A673 (cell line): ENCODE measurements at regions not wholly inside any gene's neighbourhood (a gene's known extent, or its start where the extent isn't known, plus 50 kb on each side); places are given as distances from the start of the nearest gene placed in this dataset.

Source experiments
- BruUV-seq: library from RNA; stranded (reverse); fragments of 400-500 nt; replicated peaks from 2 replicates; lab custom pipeline; 2021; lab: Mats Ljungman, UMichigan
- CTCF ChIA-PET: fragments of 300-600 bp; sonication (Branson Sonifier 250); formaldehyde crosslinking; loops from one replicate; lab custom pipeline; 2022; ENCODE audit warnings: antibody characterized with exemption; lab: Charles Lee
- POLR2A ChIA-PET: fragments of 300-600 bp; sonication (Branson Sonifier 250); formaldehyde crosslinking; loops from one replicate; lab custom pipeline; 2022; ENCODE audit warnings: antibody characterized with exemption; ENCODE audit not compliant: low non-redundant PET; lab: Charles Lee
- DNase-seq: peaks from one replicate; pipeline ENCODE4 v3.0.0-alpha.2; 2015; ENCODE audit warnings: low spot score
- H3K27ac ChIP-seq: fragments of 200-600 bp; sonication (generic); 2 replicates; pipeline ENCODE4 v1.5.1; 2016; ENCODE audit warnings: mixed run types, low read depth, mild to moderate bottlenecking, mixed read lengths, antibody characterized with exemption, low read length; ENCODE audit not compliant: poor library complexity, severe bottlenecking
- H3K27me3 ChIP-seq: fragments of 200-600 bp; sonication (generic); replicated peaks from 2 replicates; pipeline ENCODE4 v1.6.1; 2017; ENCODE audit warnings: mixed run types, low read depth, mild to moderate bottlenecking, mixed read lengths, antibody characterized with exemption, low read length; ENCODE audit not compliant: insufficient read depth, poor library complexity
- H3K36me3 ChIP-seq: fragments of 200-600 bp; sonication (generic); 2 replicates; pipeline ENCODE4 v1.6.1; 2016; ENCODE audit warnings: mixed run types, mild to moderate bottlenecking, mixed read lengths, antibody characterized with exemption, low read length; ENCODE audit not compliant: insufficient read depth, poor library complexity, severe bottlenecking
- H3K4me1 ChIP-seq: fragments of 200-600 bp; sonication (generic); 2 replicates; pipeline ENCODE4 v1.6.1; 2017; ENCODE audit warnings: mixed run types, mild to moderate bottlenecking, mixed read lengths, antibody characterized with exemption, low read length; ENCODE audit not compliant: insufficient read depth, poor library complexity, severe bottlenecking
- H3K4me3 ChIP-seq: fragments of 200-600 bp; sonication (generic); 2 replicates; pipeline ENCODE4 v1.5.1; 2016; ENCODE audit warnings: low read depth, mixed run types, mild to moderate bottlenecking, mixed read lengths, low read length; ENCODE audit not compliant: poor library complexity, severe bottlenecking
- H3K9me3 ChIP-seq: fragments of 200-600 bp; sonication (generic); 2 replicates; pipeline ENCODE4 v1.6.1; 2016; ENCODE audit warnings: mixed run types, low read depth, mild to moderate bottlenecking, mixed read lengths, antibody characterized with exemption, low read length; ENCODE audit not compliant: poor library complexity, severe bottlenecking
- CTCF ChIP-seq: fragments of 300-800, 200-600 bp; sonication (generic); conservative IDR thresholded peaks from 2 replicates; pipeline ENCODE4 v1.5.1; 2017; ENCODE audit warnings: low read depth, mild to moderate bottlenecking, antibody characterized with exemption, low read length, moderate library complexity, mixed read lengths
- EZH2 ChIP-seq: fragments of 200-600 bp; sonication (generic); IDR thresholded peaks from 2 replicates; pipeline ENCODE4 v1.6.1; 2017; ENCODE audit warnings: borderline replicate concordance, low read depth, mild to moderate bottlenecking, mixed read lengths, antibody characterized with exemption, low read length; ENCODE audit not compliant: poor library complexity, severe bottlenecking
- intact Hi-C: fragments of 100-400 bp; cut with micrococcal nuclease; formaldehyde crosslinking; loops from one replicate; pipeline ENCODE4 v1.10.0; 2022; ENCODE audit not compliant: unreplicated experiment

GRCh38 chr1:194802572-194802971 lies 1616.2 kb upstream of the B3GALT2 start:
- H3K27ac ChIP-seq, result no peak overlapping the region
- H3K36me3 ChIP-seq, result no peaks in the 10 kb centered on the region
- intact Hi-C loops, result no loop called here
- ChIA-PET POLR2A (no interaction called here), CTCF (no interaction called here)
- BruUV-seq, result no TSS peak
- no peak overlapping the region for H3K4me3 ChIP-seq
- H3K9me3 ChIP-seq, result no peaks in the 10 kb centered on the region
- H3K4me1 ChIP-seq, result no peaks in the 10 kb centered on the region
- no peak for DNase-seq
- TF ChIP-seq CTCF (no peak), EZH2 (no peak)
- H3K27me3 ChIP-seq, result no peaks in the 10 kb centered on the region

GRCh38 chr1:194795917-194796593 lies 1609.6 kb upstream of the B3GALT2 start:
- CTCF ChIA-PET, result no interaction called here
- BruUV-seq, result no TSS peak
- H3K27me3 ChIP-seq, result no peaks in the 10 kb centered on the region
- H3K9me3 ChIP-seq, result peaks cover 5% of the 10 kb centered on the region
- H3K4me3 ChIP-seq, result no peak overlapping the region
- no peaks in the 10 kb centered on the region for H3K36me3 ChIP-seq
- POLR2A ChIA-PET, result no interaction called here
- no peak overlapping the region for H3K27ac ChIP-seq
- TF ChIP-seq EZH2 (no peak), CTCF (no peak)
- no peak for DNase-seq
- intact Hi-C loops, result no loop called here
- H3K4me1 ChIP-seq, result no peaks in the 10 kb centered on the region

- Histone ChIP-seq H3K36me3 (no peaks in the 10 kb centered on the region), H3K27me3 (no peaks in the 10 kb centered on the region), H3K9me3 (no peaks in the 10 kb centered on the region), H3K4me1 (no peaks in the 10 kb centered on the region), H3K4me3 (no peak overlapping the region), H3K27ac (no peak overlapping the region)
- ChIA-PET CTCF (no interaction called here), POLR2A (no interaction called here)
- TF ChIP-seq CTCF, result no peak
- no peak for TF ChIP-seq EZH2
- BruUV-seq, result no TSS peak
- intact Hi-C loops, result no loop called here
- DNase-seq, result no peak
These were observed 1600.6 kb upstream of the B3GALT2 start for GRCh38 chr1:194787001-194787400.
